GM10248 (cell line): ENCODE measurements at regions not wholly inside any gene's neighbourhood (a gene's known extent, or its start where the extent isn't known, plus 50 kb on each side); places are given as distances from the start of the nearest gene placed in this dataset.

Source experiments
- CTCF ChIA-PET: fragments of 300-600 bp; sonication (Branson Sonifier 250); formaldehyde crosslinking; extraction: SDS; loops from one replicate; lab custom pipeline; 2021; ENCODE audit warnings: antibody characterized with exemption; lab: Yijun Ruan, JAX
- POLR2A ChIA-PET: fragments of 350-650 bp; sonication (Branson Sonifier 250); formaldehyde crosslinking; extraction: SDS; loops from one replicate; lab custom pipeline; 2020; ENCODE audit warnings: antibody characterized with exemption; lab: Yijun Ruan, JAX
- DNase-seq: peaks from one replicate; pipeline ENCODE4 v3.0.0; 2012; ENCODE audit errors: extremely low spot score
- CTCF ChIP-seq: IDR thresholded peaks from 2 replicates; pipeline ENCODE4 v1.5.1; 2012; ENCODE audit warnings: mild to moderate bottlenecking, low read depth; ENCODE audit errors: extremely low read depth, missing control alignments, control extremely low read depth

- ChIA-PET POLR2A (no interaction called here), CTCF (interaction anchor here (1.2 kb wide), 1 partner anchor 28 kb away, joined by 3 read pairs; no protein-coding TSS in a partner anchor)
- TF ChIP-seq CTCF = no peak
- DNase-seq = no peak
Measured at GRCh38 chr9:107064378-107064777, 201.4 kb downstream of the ZNF462 start.

GRCh38 chr9:107065549-107065948 is 202.6 kb downstream of the ZNF462 start:
- ChIA-PET CTCF (interaction anchor here (1.2 to 1.7 kb wide), 2 partner anchors 8 to 27 kb away, joined by 3 to 4 read pairs; no protein-coding TSS in a partner anchor), POLR2A (no interaction called here)
- TF ChIP-seq CTCF = no peak
- no peak for DNase-seq

- ChIA-PET POLR2A (no interaction called here), CTCF (no interaction called here)
- TF ChIP-seq CTCF = no peak
- no peak for DNase-seq
Measured at GRCh38 chr9:107067739-107068416, 204.9 kb downstream of the ZNF462 start.

- ChIA-PET POLR2A (no interaction called here), CTCF (no interaction called here)
- DNase-seq = no peak
- TF ChIP-seq CTCF = no peak
Measured at GRCh38 chr9:107068581-107068980, 205.6 kb downstream of the ZNF462 start.

GRCh38 chr9:107070586-107070985 is 207.6 kb downstream of the ZNF462 start:
- no peak for TF ChIP-seq CTCF
- DNase-seq = no peak
- ChIA-PET POLR2A (no interaction called here), CTCF (interaction anchor here (1.4 to 1.5 kb wide), 2 partner anchors 8 to 33 kb away, joined by 3 read pairs; no protein-coding TSS in a partner anchor)

GRCh38 chr9:107078061-107078460 is 205.0 kb upstream of the RAD23B start:
- POLR2A ChIA-PET = no interaction called here
- no peak for TF ChIP-seq CTCF
- CTCF ChIA-PET = interaction anchor here (1.1 kb wide), 1 partner anchor 16 kb away, joined by 3 read pairs; no protein-coding TSS in a partner anchor
- no peak for DNase-seq

- ChIA-PET CTCF (no interaction called here), POLR2A (no interaction called here)
- DNase-seq = no peak
- TF ChIP-seq CTCF = no peak
Measured at GRCh38 chr9:107079589-107079988, 203.5 kb upstream of the RAD23B start.
